Astrocyte of the spinal cord (primary cell): ENCODE measurements at regions not wholly inside any gene's neighbourhood (a gene's known extent, or its start where the extent isn't known, plus 50 kb on each side); places are given as distances from the start of the nearest gene placed in this dataset.

Experiments
- DNase-seq: peaks from one replicate; pipeline ENCODE4 v3.0.0; 2011; ENCODE audit warnings: low read depth, low spot score
- H3K4me3 ChIP-seq: 2 replicates; pipeline ENCODE4 v1.5.1; 2011; ENCODE audit warnings: low read depth, mild to moderate bottlenecking, low read length, moderate library complexity
- CTCF ChIP-seq: IDR thresholded peaks from 2 replicates; pipeline ENCODE4 v1.5.1; 2012; ENCODE audit warnings: low read depth, mild to moderate bottlenecking, low read length, inconsistent platforms
- in situ Hi-C: cut with HindIII; loops from 2 replicates; pipeline ENCODE4 v1.10.0; 2017; ENCODE audit warnings: low sequenced_read_pairs

GRCh38 chr2:181224866-181225265 is 232.3 kb upstream of the ITGA4 start:
- no peak for DNase-seq
- in situ Hi-C loops: no loop called here
- H3K4me3 ChIP-seq: no peak overlapping the region
- TF ChIP-seq CTCF: no peak

DNA sequence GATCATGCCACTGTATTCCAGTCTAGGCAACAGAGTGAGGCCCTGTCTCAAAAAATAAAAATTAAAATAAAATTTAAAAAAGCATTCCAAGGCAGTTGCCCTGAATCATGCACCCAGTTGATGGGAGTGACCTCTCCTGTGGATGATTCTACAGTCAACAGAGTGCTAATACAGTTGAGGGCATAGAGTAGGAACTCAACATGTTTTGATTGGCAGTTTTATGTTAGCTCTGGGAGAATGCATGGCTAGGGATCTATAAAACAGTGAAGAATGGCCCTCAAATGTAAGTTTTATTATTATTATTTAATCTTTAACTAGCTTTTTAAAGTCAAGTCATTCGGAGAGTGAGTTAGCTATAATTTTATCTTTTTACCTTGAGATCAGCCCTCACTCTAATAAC is 228.5 kb upstream of the ITGA4 start:
- no peak for TF ChIP-seq CTCF
- H3K4me3 ChIP-seq: no peak overlapping the region
- DNase-seq: no peak
- in situ Hi-C loops: no loop called here

DNA sequence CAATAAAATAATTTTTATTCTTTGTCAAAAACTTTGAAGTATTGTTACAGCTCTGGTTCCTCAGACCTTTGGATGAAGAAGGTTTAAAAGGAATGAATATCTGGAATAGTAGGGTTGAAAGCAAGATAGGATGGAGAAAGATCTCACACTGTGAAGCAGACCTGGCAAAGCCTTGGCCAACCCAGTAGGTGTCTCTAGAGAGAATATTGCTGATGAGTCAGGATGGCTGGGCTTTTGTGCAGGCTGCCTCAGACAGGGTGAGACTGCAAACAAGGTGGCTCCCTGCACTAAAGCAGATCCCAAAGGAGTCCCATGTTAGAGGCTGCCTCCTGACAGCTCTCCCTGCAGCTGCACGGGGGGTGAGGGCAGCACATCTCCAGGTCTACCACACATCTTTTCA is 226.0 kb upstream of the ITGA4 start:
- H3K4me3 ChIP-seq: no peak overlapping the region
- DNase-seq: no peak
- TF ChIP-seq CTCF: no peak
- in situ Hi-C loops: no loop called here

DNA sequence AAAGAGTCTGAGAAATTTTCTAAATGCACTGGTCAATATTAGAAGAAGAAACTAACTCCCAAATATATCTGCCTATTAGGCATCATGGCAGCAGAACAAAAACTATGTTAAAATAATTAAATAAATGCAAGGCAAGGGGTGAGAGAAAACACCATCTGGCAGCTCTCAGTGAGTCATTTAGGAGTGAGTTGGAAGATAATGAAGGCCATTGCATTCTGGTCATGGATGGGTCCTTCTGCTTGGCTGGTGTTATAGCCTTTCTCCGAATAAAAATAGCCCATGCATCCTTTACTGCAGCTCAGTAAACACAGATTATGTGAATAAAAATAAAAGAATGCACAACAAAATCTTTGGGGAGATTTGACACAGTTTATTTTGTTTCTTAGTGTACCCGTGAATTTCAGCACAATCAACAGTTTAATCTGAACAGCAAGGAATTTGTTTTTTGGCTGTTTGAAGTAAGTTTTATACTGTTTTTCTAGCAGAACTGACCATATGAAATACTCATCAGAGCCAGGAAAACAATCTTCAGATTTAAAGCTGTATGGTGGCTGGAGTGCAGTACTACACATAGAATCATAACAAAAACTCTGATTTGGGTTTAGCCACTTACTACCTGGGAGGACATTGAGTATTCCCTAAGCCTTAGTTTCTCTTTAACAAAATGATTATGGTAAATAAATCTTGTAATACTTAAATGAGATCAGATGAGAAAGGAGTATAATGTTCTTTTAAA is 225.1 kb upstream of the ITGA4 start:
- DNase-seq: peak; percentile 8
- in situ Hi-C loops: no loop called here
- no peak overlapping the region for H3K4me3 ChIP-seq
- no peak for TF ChIP-seq CTCF

GRCh38 chr2:181234487-181234891 is 222.7 kb upstream of the ITGA4 start:
- H3K4me3 ChIP-seq: no peak overlapping the region
- no peak for DNase-seq
- TF ChIP-seq CTCF: no peak
- in situ Hi-C loops: no loop called here

DNA sequence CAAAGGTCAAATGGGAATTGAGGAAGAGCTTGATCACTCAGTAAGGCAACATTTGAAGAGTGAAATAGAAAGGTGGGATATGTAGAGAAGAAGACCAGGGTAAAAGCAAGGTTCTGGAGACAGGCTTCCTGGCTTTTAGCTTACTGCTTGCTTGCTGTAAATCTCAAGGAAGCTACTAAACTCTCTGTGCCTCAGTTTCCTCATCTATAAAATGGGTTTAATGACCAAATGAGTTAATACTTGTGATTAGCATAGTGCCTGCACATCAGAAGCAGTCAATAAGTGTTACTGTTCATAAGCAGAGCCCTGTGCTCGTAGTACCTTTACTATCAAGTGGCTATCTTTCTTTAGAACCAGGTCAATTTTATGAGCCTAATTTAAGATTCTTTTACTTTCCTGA is 222.2 kb upstream of the ITGA4 start:
- DNase-seq: no peak
- TF ChIP-seq CTCF: no peak
- in situ Hi-C loops: no loop called here
- no peak overlapping the region for H3K4me3 ChIP-seq
